ENCODE measurements at regions not wholly inside any gene's neighbourhood (a gene's known extent, or its start where the extent isn't known, plus 50 kb on each side); places are given as distances from the start of the nearest gene placed in this dataset.
"Not testable (repeated sequence)": the region's sequence is repeated elsewhere in the genome, so short reads cannot be mapped to it uniquely, and the experiment has no call there.

GRCh38 chr5:152622628-152623027, 217.5 kb upstream of the NMUR2 start:
- DNase-seq, result no peak

GRCh38 chr5:152623951-152624350, 218.9 kb upstream of the NMUR2 start:
- no peak for DNase-seq

GRCh38 chr5:152625696-152626095, 220.6 kb upstream of the NMUR2 start:
- no peak for DNase-seq

GRCh38 chr5:152631221-152631620, 226.1 kb upstream of the NMUR2 start:
- DNase-seq, result no peak

GRCh38 chr5:152632360-152632759, 227.3 kb upstream of the NMUR2 start:
- DNase-seq, result no peak

- DNase-seq, result no peak
Observed at GRCh38 chr5:152634586-152634985, 229.5 kb upstream of the NMUR2 start.

- no peak for DNase-seq
Observed at GRCh38 chr5:152638996-152639552, 234.0 kb upstream of the NMUR2 start.

- DNase-seq, result no peak
Observed at GRCh38 chr5:152641970-152642805, 237.1 kb upstream of the NMUR2 start.

- DNase-seq, result no peak
Observed at GRCh38 chr5:152642880-152643279, 237.8 kb upstream of the NMUR2 start.

- DNase-seq, result no peak
Observed at GRCh38 chr5:152644029-152644728, 239.1 kb upstream of the NMUR2 start.

- DNase-seq, result no peak
Observed at GRCh38 chr5:152649609-152650008, 244.5 kb upstream of the NMUR2 start.

- DNase-seq, result no peak
Observed at GRCh38 chr5:152650413-152650812, 245.3 kb upstream of the NMUR2 start.

- DNase-seq, result not testable (repeated sequence)
Observed at GRCh38 chr5:152659470-152659869, 254.4 kb upstream of the NMUR2 start.

GRCh38 chr5:152673601-152674000, 268.5 kb upstream of the NMUR2 start:
- no peak for DNase-seq

GRCh38 chr5:152674403-152674802, 269.3 kb upstream of the NMUR2 start:
- no peak for DNase-seq

GRCh38 chr5:152676196-152676595, 271.1 kb upstream of the NMUR2 start:
- DNase-seq, result no peak

GRCh38 chr5:152683205-152683604, 278.1 kb upstream of the NMUR2 start:
- DNase-seq, result no peak

- no peak for DNase-seq
Observed at GRCh38 chr5:152686931-152687330, 281.9 kb upstream of the NMUR2 start.

GRCh38 chr5:152688561-152689249, 283.6 kb upstream of the NMUR2 start:
- no peak for DNase-seq

- no peak for DNase-seq
Observed at GRCh38 chr5:152689250-152689711, 284.2 kb upstream of the NMUR2 start.

GRCh38 chr5:152694231-152694630, 289.2 kb upstream of the NMUR2 start:
- no peak for DNase-seq

- DNase-seq, result no peak
Observed at GRCh38 chr5:152701305-152701949, 296.3 kb upstream of the NMUR2 start.

- no peak for DNase-seq
Observed at GRCh38 chr5:152704286-152704685, 299.2 kb upstream of the NMUR2 start.

Measured in CD4-positive, alpha-beta T cell treated with Interleukin-6 for 4 hours (primary cell).